ENCODE measurements at regions not wholly inside any gene's neighbourhood (a gene's known extent, or its start where the extent isn't known, plus 50 kb on each side); places are given as distances from the start of the nearest gene placed in this dataset.

GRCh38 chr1:209388358-209388757 is 195.2 kb upstream of the CAMK1G start:
- TF ChIP-seq CTCF (IDR thresholded peaks at IDR 0.05; ENCODE audit: low read depth, low read length, missing control alignments) = no peak

GRCh38 chr1:209389258-209389657 is 194.3 kb upstream of the CAMK1G start:
- TF ChIP-seq CTCF (IDR thresholded peaks at IDR 0.05; ENCODE audit: low read depth, low read length, missing control alignments) = no peak
- no peak for DNase-seq (ENCODE audit: low read depth)

More at GRCh38 chr1:209388358-209388757, 195.2 kb upstream of the CAMK1G start:
- H3K4me3 ChIP-seq (ENCODE audit: low read depth, low read length) = no peak overlapping the region
- no peak for DNase-seq (ENCODE audit: low read depth)

GRCh38 chr1:209389975-209390374 is 193.5 kb upstream of the CAMK1G start:
- no peak for DNase-seq (ENCODE audit: low read depth)
- H3K4me3 ChIP-seq (ENCODE audit: low read depth, low read length) = no peak overlapping the region
- TF ChIP-seq CTCF (IDR thresholded peaks at IDR 0.05; ENCODE audit: low read depth, low read length, missing control alignments) = no peak

More at GRCh38 chr1:209389258-209389657, 194.3 kb upstream of the CAMK1G start:
- no peak overlapping the region for H3K4me3 ChIP-seq (ENCODE audit: low read depth, low read length)

GRCh38 chr1:209390764-209391163 is 192.8 kb upstream of the CAMK1G start:
- no peak for DNase-seq (ENCODE audit: low read depth)
- no peak for TF ChIP-seq CTCF (IDR thresholded peaks at IDR 0.05; ENCODE audit: low read depth, low read length, missing control alignments)
- no peak overlapping the region for H3K4me3 ChIP-seq (ENCODE audit: low read depth, low read length)

GRCh38 chr1:209391792-209392191 is 191.7 kb upstream of the CAMK1G start:
- TF ChIP-seq CTCF (IDR thresholded peaks at IDR 0.05; ENCODE audit: low read depth, low read length, missing control alignments) = no peak
- no peak for DNase-seq (ENCODE audit: low read depth)
- no peak overlapping the region for H3K4me3 ChIP-seq (ENCODE audit: low read depth, low read length)

- no peak for DNase-seq (ENCODE audit: low read depth)
Observed at GRCh38 chr1:209395169-209395568, 188.3 kb upstream of the CAMK1G start.

More at GRCh38 chr1:209395169-209395568, 188.3 kb upstream of the CAMK1G start:
- TF ChIP-seq CTCF (IDR thresholded peaks at IDR 0.05; ENCODE audit: low read depth, low read length, missing control alignments) = no peak
- H3K4me3 ChIP-seq (ENCODE audit: low read depth, low read length) = no peak overlapping the region
